VCaP (cell line): ENCODE measurements at regions not wholly inside any gene's neighbourhood (a gene's known extent, or its start where the extent isn't known, plus 50 kb on each side); places are given as distances from the start of the nearest gene placed in this dataset.

Experiments used
- H3K27ac ChIP-seq: fragments of 450-650 bp; 2 replicates; pipeline ENCODE4 v1.5.1; 2017
- CTCF ChIP-seq: fragments of 450-650 bp; conservative IDR thresholded peaks from 2 replicates; pipeline ENCODE4 v1.5.1; 2017; ENCODE audit warnings: mild to moderate bottlenecking, moderate library complexity

GRCh38 chr20:24763386-24764026 is 185.6 kb upstream of the CST7 start:
- H3K27ac ChIP-seq = no peak overlapping the region
- no peak for TF ChIP-seq CTCF

- TF ChIP-seq CTCF = no peak
- no peak overlapping the region for H3K27ac ChIP-seq
Observed at GRCh38 chr20:24764027-24764793, 184.9 kb upstream of the CST7 start.

- no peak overlapping the region for H3K27ac ChIP-seq
- no peak for TF ChIP-seq CTCF
Observed at GRCh38 chr20:24764794-24765202, 184.3 kb upstream of the CST7 start.

GRCh38 chr20:24765316-24766142 is 183.5 kb upstream of the CST7 start:
- peak overlapping the region; percentile 28 for H3K27ac ChIP-seq
- no peak for TF ChIP-seq CTCF

GRCh38 chr20:24766143-24766527 is 182.9 kb upstream of the CST7 start:
- no peak for TF ChIP-seq CTCF
- H3K27ac ChIP-seq = peak overlapping the region; percentile 28

- no peak for TF ChIP-seq CTCF
- H3K27ac ChIP-seq = no peak overlapping the region; the same call in 1 of the 2 replicates
Observed at GRCh38 chr20:24766826-24767622, 182.0 kb upstream of the CST7 start.
